ENCODE measurements at regions not wholly inside any gene's neighbourhood (a gene's known extent, or its start where the extent isn't known, plus 50 kb on each side); places are given as distances from the start of the nearest gene placed in this dataset.

- Mint-ChIP-seq H3K9me3 (ENCODE audit: unreplicated experiment) (no peaks in the 10 kb centered on the region), H3K27ac (ENCODE audit: unreplicated experiment) (no peak overlapping the region), H3K4me1 (ENCODE audit: low read depth, unreplicated experiment) (no peaks in the 10 kb centered on the region), H3K36me3 (ENCODE audit: insufficient read depth, unreplicated experiment) (no peaks in the 10 kb centered on the region), H3K4me3 (ENCODE audit: unreplicated experiment) (no peak overlapping the region), H3K27me3 (ENCODE audit: insufficient read depth, unreplicated experiment) (no peaks in the 10 kb centered on the region)
- no TSS peak for BruUV-seq (replicated peaks)
- Histone ChIP-seq H3K9me3 (no peaks in the 10 kb centered on the region), H3K27me3 (replicated peaks; ENCODE audit: control insufficient read depth, insufficient read depth, low read length) (no peaks in the 10 kb centered on the region), H3K36me3 (ENCODE audit: control insufficient read depth, insufficient read depth, low read length) (no peaks in the 10 kb centered on the region), H3K4me3 (ENCODE audit: low read depth, low read length) (no peak overlapping the region), H3K4me1 (no peaks in the 10 kb centered on the region)
- intact Hi-C loops (cut with micrococcal nuclease; ENCODE audit: unreplicated experiment), result no loop called here
- TF ChIP-seq CTCF (IDR thresholded peaks at IDR 0.05; ENCODE audit: insufficient read depth in 1 of 2, low read depth in 1 of 2, low read length in 1 of 2, severe bottlenecking in 1 of 2, unreplicated experiment in 1 of 2), result no peak
- peak in 1 of 2 experiments; percentile 15 for DNase-seq
- CTCF ChIA-PET, result no interaction called here
- POLR2A ChIA-PET, result no interaction called here
Observed at GRCh38 chr17:11031787-11032186, 193.9 kb upstream of the PIRT start.

GRCh38 chr17:11029791-11030190, 191.9 kb upstream of the PIRT start:
- BruUV-seq (replicated peaks), result no TSS peak
- DNase-seq, result no peak
- Mint-ChIP-seq H3K27me3 (ENCODE audit: insufficient read depth, unreplicated experiment) (no peaks in the 10 kb centered on the region), H3K9me3 (ENCODE audit: unreplicated experiment) (no peaks in the 10 kb centered on the region), H3K27ac (ENCODE audit: unreplicated experiment) (no peak overlapping the region), H3K36me3 (ENCODE audit: insufficient read depth, unreplicated experiment) (no peaks in the 10 kb centered on the region), H3K4me3 (ENCODE audit: unreplicated experiment) (no peak overlapping the region), H3K4me1 (ENCODE audit: low read depth, unreplicated experiment) (no peaks in the 10 kb centered on the region)
- no peak for TF ChIP-seq CTCF (IDR thresholded peaks at IDR 0.05; ENCODE audit: insufficient read depth in 1 of 2, low read depth in 1 of 2, low read length in 1 of 2, severe bottlenecking in 1 of 2, unreplicated experiment in 1 of 2)
- ChIA-PET CTCF (no interaction called here), POLR2A (no interaction called here)
- Histone ChIP-seq H3K27me3 (replicated peaks; ENCODE audit: control insufficient read depth, insufficient read depth, low read length) (no peaks in the 10 kb centered on the region), H3K9me3 (no peaks in the 10 kb centered on the region), H3K36me3 (ENCODE audit: control insufficient read depth, insufficient read depth, low read length) (no peaks in the 10 kb centered on the region), H3K4me3 (ENCODE audit: low read depth, low read length) (no peak overlapping the region), H3K4me1 (no peaks in the 10 kb centered on the region)
- intact Hi-C loops (cut with micrococcal nuclease; ENCODE audit: unreplicated experiment), result no loop called here

GRCh38 chr17:11028349-11028748, 190.5 kb upstream of the PIRT start:
- CTCF ChIA-PET, result no interaction called here
- no TSS peak for BruUV-seq (replicated peaks)
- Mint-ChIP-seq H3K4me1 (ENCODE audit: low read depth, unreplicated experiment) (no peaks in the 10 kb centered on the region), H3K9me3 (ENCODE audit: unreplicated experiment) (no peaks in the 10 kb centered on the region), H3K27ac (ENCODE audit: unreplicated experiment) (no peak overlapping the region), H3K27me3 (ENCODE audit: insufficient read depth, unreplicated experiment) (no peaks in the 10 kb centered on the region), H3K36me3 (ENCODE audit: insufficient read depth, unreplicated experiment) (no peaks in the 10 kb centered on the region), H3K4me3 (ENCODE audit: unreplicated experiment) (no peak overlapping the region)
- no peaks in the 10 kb centered on the region for H3K27me3 ChIP-seq (replicated peaks; ENCODE audit: control insufficient read depth, insufficient read depth, low read length)
- H3K9me3 ChIP-seq, result no peaks in the 10 kb centered on the region
- no peaks in the 10 kb centered on the region for H3K36me3 ChIP-seq (ENCODE audit: control insufficient read depth, insufficient read depth, low read length)
- H3K4me3 ChIP-seq (ENCODE audit: low read depth, low read length), result no peak overlapping the region
- TF ChIP-seq CTCF (IDR thresholded peaks at IDR 0.05; ENCODE audit: insufficient read depth in 1 of 2, low read depth in 1 of 2, low read length in 1 of 2, severe bottlenecking in 1 of 2, unreplicated experiment in 1 of 2), result no peak
- POLR2A ChIA-PET, result no interaction called here
- intact Hi-C loops (cut with micrococcal nuclease; ENCODE audit: unreplicated experiment), result no loop called here
- H3K4me1 ChIP-seq, result no peaks in the 10 kb centered on the region
- DNase-seq, result no peak
